PC-3 (cell line): ENCODE measurements at regions not wholly inside any gene's neighbourhood (a gene's known extent, or its start where the extent isn't known, plus 50 kb on each side); places are given as distances from the start of the nearest gene placed in this dataset.

ENCODE experiments used
- ATAC-seq: fragments of 200-7000 bp; cut with Tn5 transposase; 2 replicates; pipeline ENCODE4 v1.9.1; 2020; ENCODE audit warnings: mild to moderate bottlenecking, moderate library complexity
- BruUV-seq: library from RNA; stranded (reverse); fragments of 400-500 nt; replicated peaks from 2 replicates; lab custom pipeline; 2021; lab: Mats Ljungman, UMichigan
- CTCF ChIA-PET: fragments of 300-600 bp; sonication (Branson Sonifier 250); formaldehyde crosslinking; loops from one replicate; lab custom pipeline; 2022; ENCODE audit warnings: antibody characterized with exemption; lab: Charles Lee
- POLR2A ChIA-PET: fragments of 300-600 bp; sonication (Branson Sonifier 250); formaldehyde crosslinking; loops from one replicate; lab custom pipeline; 2022; ENCODE audit warnings: antibody characterized with exemption; ENCODE audit not compliant: unreplicated experiment; lab: Charles Lee
- DNase-seq: peaks from one replicate; pipeline ENCODE4 v3.0.0-alpha.2; 2015
- H2AFZ ChIP-seq: fragments of 300-600 bp; sonication (generic); 2 replicates; pipeline ENCODE4 v1.6.0; 2016; ENCODE audit warnings: antibody characterized with exemption, low read length
- H3F3A ChIP-seq: fragments of 300-600 bp; sonication (generic); one replicate; pipeline ENCODE4 v1.6.0; 2017; ENCODE audit warnings: antibody characterized with exemption, low read length, control low read depth, mild to moderate bottlenecking; ENCODE audit not compliant: unreplicated experiment
- H3K27ac ChIP-seq: fragments of 300-600 bp; sonication (generic); 2 replicates; pipeline ENCODE4 v1.5.1; 2016; ENCODE audit warnings: mild to moderate bottlenecking, low read length
- H3K27me3 ChIP-seq: fragments of 300-600 bp; sonication (generic); 2 replicates; pipeline ENCODE4 v1.6.1; 2016; ENCODE audit warnings: low read length, mixed read lengths
- H3K36me3 ChIP-seq: fragments of 300-600 bp; sonication (generic); 2 replicates; pipeline ENCODE4 v1.6.1; 2016; ENCODE audit warnings: low read depth, mixed run types, low read length, mixed read lengths
- H3K4me1 ChIP-seq: fragments of 300-600 bp; sonication (generic); 2 replicates; pipeline ENCODE4 v1.5.1; 2016; ENCODE audit warnings: low read length; ENCODE audit not compliant: insufficient read depth
- H3K4me2 ChIP-seq: fragments of 300-600 bp; sonication (generic); 2 replicates; pipeline ENCODE4 v1.6.0; 2016; ENCODE audit warnings: low read length
- H3K4me3 ChIP-seq: fragments of 300-600 bp; sonication (generic); 2 replicates; pipeline ENCODE4 v1.5.1; 2016; ENCODE audit warnings: mild to moderate bottlenecking, low read length, mixed read lengths
- H3K79me2 ChIP-seq: fragments of 300-600 bp; sonication (generic); 2 replicates; pipeline ENCODE4 v1.6.1; 2017; ENCODE audit warnings: low read length, mixed read lengths
- H3K9ac ChIP-seq: fragments of 300-600 bp; sonication (generic); 2 replicates; pipeline ENCODE4 v1.6.0; 2016; ENCODE audit warnings: mild to moderate bottlenecking, low read length
- H3K9me2 ChIP-seq: fragments of 300-600 bp; sonication (generic); replicated peaks from 2 replicates; pipeline ENCODE4 v1.6.1; 2016; ENCODE audit warnings: mixed run types, low read length, mixed read lengths
- H3K9me3 ChIP-seq: fragments of 300-600 bp; sonication (generic); 2 replicates; pipeline ENCODE4 v1.6.1; 2016; ENCODE audit warnings: low read length, mixed read lengths
- H4K20me1 ChIP-seq: fragments of 300-600 bp; sonication (generic); 2 replicates; pipeline ENCODE4 v1.6.1; 2016; ENCODE audit warnings: low read length, mixed read lengths
- CTCF ChIP-seq: fragments of 300-600 bp; sonication (generic); conservative IDR thresholded peaks from 2 replicates; pipeline ENCODE4 v1.5.1; 2017; ENCODE audit warnings: antibody characterized with exemption, low read depth, mild to moderate bottlenecking, low read length
- EZH2 ChIP-seq: fragments of 300-600 bp; sonication (generic); IDR thresholded peaks from one replicate; pipeline ENCODE4 v1.6.1; 2017; ENCODE audit warnings: antibody characterized with exemption, mild to moderate bottlenecking, low read length; ENCODE audit not compliant: unreplicated experiment
- EZH2phosphoT487 ChIP-seq: fragments of 300-600 bp; sonication (generic); IDR thresholded peaks from 2 replicates; pipeline ENCODE4 v1.6.1; 2018; ENCODE audit warnings: mild to moderate bottlenecking, antibody characterized with exemption, low read length, borderline replicate concordance
- intact Hi-C: fragments of 100-400 bp; cut with micrococcal nuclease; formaldehyde crosslinking; loops from 2 replicates; pipeline ENCODE4 v1.9.0; 2023

GRCh38 chr2:67260343-67261277 lies 136.5 kb upstream of the ETAA1 start:
- H3K27me3 ChIP-seq: no peaks in the 10 kb centered on the region
- ChIA-PET POLR2A (no interaction called here), CTCF (no interaction called here)
- no peaks in the 10 kb centered on the region for H3K36me3 ChIP-seq
- no peaks in the 10 kb centered on the region for H3K9me2 ChIP-seq
- H3K9ac ChIP-seq: peak overlapping the region; percentile 89
- H3K9me3 ChIP-seq: no peaks in the 10 kb centered on the region
- no peak overlapping the region for H2AFZ ChIP-seq
- intact Hi-C loops: loop anchor here (10.0 kb wide), 1 partner anchor 134 kb away; the partner anchor contains the start of gene ETAA1
- H3F3A ChIP-seq: no peaks in the 10 kb centered on the region
- peak overlapping the region; percentile 62 for H3K4me2 ChIP-seq
- 0 out of 2 replicates have a peak overlapping the region, but pooled peaks have one; percentile 9 for H3K4me3 ChIP-seq
- H3K27ac ChIP-seq: peak overlapping the region; percentile 97
- no TSS peak for BruUV-seq
- no peaks in the 10 kb centered on the region for H4K20me1 ChIP-seq
- peak; percentile 88 for DNase-seq
- TF ChIP-seq EZH2phosphoT487 (no peak), EZH2 (no peak)
- no peaks in the 10 kb centered on the region for H3K79me2 ChIP-seq
- ATAC-seq: peak; percentile 30
- peaks cover 53% of the 10 kb centered on the region for H3K4me1 ChIP-seq

DNA sequence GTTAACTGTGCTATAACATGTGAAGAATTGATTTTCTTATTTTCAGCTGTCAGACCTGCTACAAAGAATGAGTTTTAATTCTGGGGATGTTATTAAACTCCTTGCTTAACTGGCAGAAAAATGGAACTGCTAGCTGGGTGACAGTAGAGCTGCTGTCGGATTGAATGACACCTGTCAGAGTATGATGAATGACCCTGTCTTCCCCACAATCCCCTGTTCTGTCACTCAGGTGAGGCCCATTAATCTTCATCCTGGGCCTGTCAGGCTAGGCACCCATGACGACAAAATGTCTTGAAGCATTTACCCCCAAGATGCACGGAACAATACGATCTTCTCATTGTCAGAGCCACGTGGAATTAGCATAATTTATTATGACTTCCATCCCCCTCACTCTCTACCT lies 129.9 kb upstream of the ETAA1 start:
- ATAC-seq: no peak

DNA sequence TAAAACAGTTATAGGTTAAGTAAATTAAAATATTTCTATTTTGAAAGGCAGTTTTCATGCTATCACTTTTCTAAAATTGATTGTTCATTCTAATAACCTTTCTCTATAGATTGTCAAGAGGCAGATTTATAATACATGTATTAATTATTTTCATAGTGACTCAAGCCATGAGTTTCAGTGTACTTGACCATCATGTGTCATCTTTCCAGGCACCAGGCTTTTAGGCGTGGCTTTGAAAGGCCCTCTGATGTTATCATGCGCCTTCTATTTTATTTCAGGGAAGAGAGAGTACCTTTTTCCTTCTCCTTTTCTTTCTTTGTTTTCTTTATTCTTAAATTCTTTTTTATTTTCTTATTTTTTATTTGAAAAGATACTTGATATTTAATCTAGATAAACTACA lies 128.3 kb upstream of the ETAA1 start:
- no peaks in the 10 kb centered on the region for H3K36me3 ChIP-seq
- H3F3A ChIP-seq: no peaks in the 10 kb centered on the region
- ChIA-PET POLR2A (no interaction called here), CTCF (no interaction called here)
- TF ChIP-seq EZH2 (no peak), EZH2phosphoT487 (no peak), CTCF (no peak)
- peaks cover 12% of the 10 kb centered on the region for H3K4me1 ChIP-seq
- H3K4me2 ChIP-seq: peak overlapping the region; percentile 30; the same call in 1 of the 2 replicates
- peak overlapping the region; percentile 77 for H3K27ac ChIP-seq
- peak overlapping the region; percentile 53 for H3K9ac ChIP-seq
- no peaks in the 10 kb centered on the region for H3K27me3 ChIP-seq
- no peaks in the 10 kb centered on the region for H3K79me2 ChIP-seq
- H3K4me3 ChIP-seq: no peak overlapping the region
- intact Hi-C loops: loop anchor here (10.0 kb wide), 1 partner anchor 126 kb away; the partner anchor contains the start of gene ETAA1
- H2AFZ ChIP-seq: no peak overlapping the region
- H4K20me1 ChIP-seq: no peaks in the 10 kb centered on the region
- no peaks in the 10 kb centered on the region for H3K9me2 ChIP-seq
- DNase-seq: peak; percentile 82
- no peaks in the 10 kb centered on the region for H3K9me3 ChIP-seq
- BruUV-seq: no TSS peak
- ATAC-seq: peak; percentile 93

More for the DNA sequence above, 129.9 kb upstream of the ETAA1 start:
- H3K4me3 ChIP-seq: no peak overlapping the region
- intact Hi-C loops: loop anchor here (10.0 kb wide), 1 partner anchor 128 kb away; the partner anchor contains the start of gene ETAA1
- H3K4me1 ChIP-seq: peaks cover 12% of the 10 kb centered on the region
- no TSS peak for BruUV-seq
- no peaks in the 10 kb centered on the region for H4K20me1 ChIP-seq
- H3K9me3 ChIP-seq: no peaks in the 10 kb centered on the region
- H3K79me2 ChIP-seq: no peaks in the 10 kb centered on the region
- H3K27ac ChIP-seq: no peak overlapping the region
- no peaks in the 10 kb centered on the region for H3K9me2 ChIP-seq
- H3K4me2 ChIP-seq: no peak overlapping the region
- no peak for TF ChIP-seq CTCF
- no peak for TF ChIP-seq EZH2
- no peak for TF ChIP-seq EZH2phosphoT487
- H3K27me3 ChIP-seq: no peaks in the 10 kb centered on the region
- no peak overlapping the region for H3K9ac ChIP-seq
- CTCF ChIA-PET: no interaction called here
- DNase-seq: no peak
- no peaks in the 10 kb centered on the region for H3F3A ChIP-seq
- no peak overlapping the region for H2AFZ ChIP-seq
- POLR2A ChIA-PET: no interaction called here
- no peaks in the 10 kb centered on the region for H3K36me3 ChIP-seq
